ENCODE measurements at regions not wholly inside any gene's neighbourhood (a gene's known extent, or its start where the extent isn't known, plus 50 kb on each side); places are given as distances from the start of the nearest gene placed in this dataset.

DNA sequence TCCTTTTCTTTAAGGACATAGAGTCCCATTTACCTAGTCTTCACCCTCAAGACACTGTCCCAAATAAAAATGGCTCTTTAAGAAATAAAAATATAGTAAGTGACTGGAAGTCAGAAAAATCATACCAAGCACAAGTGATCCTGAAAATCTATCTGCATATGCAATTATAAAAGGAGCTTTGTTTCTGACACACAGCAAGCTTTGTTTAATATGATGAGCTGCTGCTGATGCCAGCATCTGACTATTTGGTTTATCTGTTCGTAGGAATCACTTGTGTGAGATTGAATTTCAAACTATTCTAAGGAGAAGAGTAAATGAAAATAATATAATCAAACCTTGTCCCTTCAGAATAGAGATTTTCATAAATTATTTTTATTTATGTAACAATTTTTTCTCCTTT, 332.4 kb downstream of the PCDH7 start:
- no peak for DNase-seq (ENCODE audit: low read depth)

DNA sequence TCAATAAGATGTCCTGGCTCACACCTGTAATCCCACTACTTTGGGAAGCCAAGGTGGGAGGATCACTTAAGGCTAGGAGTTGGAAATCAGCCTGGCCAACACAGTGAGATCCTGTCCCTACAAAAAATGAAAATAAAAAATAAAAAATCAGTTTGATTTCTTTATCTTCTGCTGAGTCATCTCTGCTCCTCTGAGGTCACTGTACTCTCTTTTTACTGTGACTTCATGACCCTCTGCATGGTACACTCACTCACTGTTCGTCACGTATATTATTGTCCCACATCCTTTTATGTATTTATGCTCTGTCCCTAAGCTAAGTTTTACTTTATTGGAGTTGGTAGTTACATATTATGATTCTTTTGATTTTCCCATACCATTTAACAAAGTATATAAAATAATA, 333.3 kb downstream of the PCDH7 start:
- DNase-seq (ENCODE audit: low read depth) = no peak

DNA sequence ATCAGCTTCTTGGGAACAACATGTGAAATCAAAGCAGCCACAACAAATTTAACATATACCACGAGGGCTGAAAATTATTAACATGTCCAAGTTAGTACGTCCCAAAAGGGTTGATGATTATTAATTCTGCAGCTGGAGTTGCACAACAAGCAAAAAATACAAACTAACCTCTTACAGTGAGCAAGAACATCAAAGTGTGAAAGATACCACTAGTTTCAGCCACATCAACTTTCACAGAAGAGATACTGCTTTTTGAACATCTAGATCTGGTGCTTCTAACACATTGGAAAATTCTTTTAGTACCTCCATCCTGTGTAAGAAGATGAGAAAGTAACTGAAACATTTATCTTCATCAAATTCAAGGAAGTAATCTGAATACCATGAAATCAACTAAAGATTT, 334.1 kb downstream of the PCDH7 start:
- no peak for DNase-seq (ENCODE audit: low read depth)

DNA sequence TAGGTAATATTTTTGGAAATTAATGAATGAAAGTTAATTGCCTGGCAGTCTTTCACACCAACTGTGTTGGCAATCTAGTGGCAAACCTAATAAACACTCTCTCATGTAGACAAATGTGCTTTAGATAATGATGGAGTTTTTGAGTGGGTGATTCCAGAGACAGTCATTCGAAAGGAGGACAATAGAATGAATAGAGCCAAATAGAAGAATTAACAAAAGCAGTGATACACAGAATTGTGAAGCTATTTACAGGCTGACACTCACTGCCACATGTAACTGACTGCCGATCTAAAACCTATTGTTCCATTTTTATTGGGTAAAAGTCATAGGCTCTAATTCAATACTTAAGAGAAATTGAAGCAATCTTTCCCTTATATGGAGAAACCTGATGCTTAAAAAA, 338.5 kb downstream of the PCDH7 start:
- no peak for DNase-seq (ENCODE audit: low read depth)

DNA sequence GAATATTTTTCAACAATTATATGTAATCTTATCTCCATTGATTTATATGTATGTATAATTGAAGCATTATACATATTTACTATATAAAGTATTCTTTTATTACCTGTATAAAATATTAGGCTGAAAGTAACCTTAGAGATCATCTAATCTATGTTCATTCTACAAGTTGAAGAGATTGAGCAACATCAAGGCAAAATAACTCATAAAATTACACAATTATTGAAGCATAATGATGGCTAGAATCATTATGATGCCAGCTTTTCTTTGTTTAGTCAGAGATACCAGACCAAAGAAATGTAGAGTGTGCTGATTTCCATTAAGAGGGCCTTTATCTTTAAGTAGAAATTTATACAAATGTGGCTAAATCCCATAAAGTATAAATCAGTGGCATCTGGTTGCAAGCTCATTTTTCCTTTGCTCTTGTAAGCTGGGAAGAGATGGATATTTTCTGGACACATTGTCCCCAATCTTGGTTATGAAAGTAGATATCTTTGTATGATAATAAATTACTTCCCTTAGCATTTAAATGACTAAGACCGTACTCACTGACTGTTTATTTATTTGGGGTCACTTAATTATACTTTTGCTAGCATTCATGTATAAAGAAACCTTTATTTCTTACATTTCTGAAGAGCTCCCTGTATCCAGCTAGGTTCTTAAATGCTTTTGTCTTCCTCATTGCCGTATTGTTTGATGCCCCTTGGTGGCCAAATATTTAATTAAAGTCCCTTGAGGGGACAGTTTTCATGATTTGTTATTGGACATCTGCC, 339.8 kb downstream of the PCDH7 start:
- DNase-seq (ENCODE audit: low read depth) = no peak

DNA sequence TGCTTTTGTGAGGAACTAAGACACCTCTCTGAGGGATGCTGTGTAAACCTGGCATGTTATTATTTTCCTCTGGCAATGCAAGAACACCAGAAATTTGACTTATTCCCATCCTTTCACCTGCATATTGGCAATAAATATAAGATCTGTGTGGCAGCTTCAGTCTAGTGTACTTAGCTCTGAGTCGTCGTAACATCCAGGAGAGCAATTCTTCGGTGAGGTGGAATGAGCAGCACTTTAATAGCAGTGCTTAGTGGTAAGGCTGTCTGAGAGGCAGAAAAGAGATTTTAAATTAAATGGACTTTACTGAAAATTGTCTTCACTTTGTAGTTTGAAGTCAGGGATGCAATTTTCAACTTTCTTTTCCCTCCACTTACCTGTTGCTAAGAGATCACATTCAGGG, 344.9 kb downstream of the PCDH7 start:
- DNase-seq (ENCODE audit: low read depth) = no peak

DNA sequence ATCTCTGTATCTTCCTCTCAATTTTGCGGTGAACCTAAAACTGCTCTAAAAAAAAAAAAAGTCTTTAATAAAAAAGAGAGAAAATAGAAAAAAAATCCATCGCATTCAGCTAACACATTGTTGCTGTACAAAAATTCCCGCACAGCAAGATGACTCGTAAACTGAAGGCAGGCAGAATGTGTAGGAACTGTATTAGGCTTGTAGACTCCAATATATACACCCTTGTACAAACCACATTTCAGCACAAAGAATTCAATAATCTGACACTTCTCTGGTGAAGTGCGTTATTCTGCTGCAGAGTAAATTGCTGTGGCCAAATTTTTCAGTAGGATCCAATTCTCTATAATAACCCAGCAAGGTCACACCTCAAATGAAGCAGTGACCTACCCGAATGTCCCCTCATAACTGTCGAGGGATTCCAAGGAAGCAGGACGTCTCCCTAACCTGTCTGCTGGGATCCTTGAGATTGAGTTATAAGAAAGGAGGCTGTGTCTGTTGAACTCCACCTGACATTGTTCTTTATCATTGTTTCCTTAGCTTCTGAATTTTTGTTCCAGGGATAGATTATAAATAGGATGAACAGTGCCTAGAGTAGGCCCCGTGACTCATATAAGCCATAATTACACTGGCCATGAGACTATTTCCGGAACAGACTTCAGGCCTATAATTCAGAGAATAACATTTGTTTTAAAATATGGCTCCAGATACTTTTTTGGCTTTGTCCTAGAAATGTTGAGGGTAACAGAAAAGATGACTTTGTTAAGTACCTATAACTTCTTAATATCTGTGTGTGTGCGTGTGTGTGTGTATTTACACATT, 348.3 kb downstream of the PCDH7 start:
- peak; percentile 36 for DNase-seq (ENCODE audit: low read depth)

DNA sequence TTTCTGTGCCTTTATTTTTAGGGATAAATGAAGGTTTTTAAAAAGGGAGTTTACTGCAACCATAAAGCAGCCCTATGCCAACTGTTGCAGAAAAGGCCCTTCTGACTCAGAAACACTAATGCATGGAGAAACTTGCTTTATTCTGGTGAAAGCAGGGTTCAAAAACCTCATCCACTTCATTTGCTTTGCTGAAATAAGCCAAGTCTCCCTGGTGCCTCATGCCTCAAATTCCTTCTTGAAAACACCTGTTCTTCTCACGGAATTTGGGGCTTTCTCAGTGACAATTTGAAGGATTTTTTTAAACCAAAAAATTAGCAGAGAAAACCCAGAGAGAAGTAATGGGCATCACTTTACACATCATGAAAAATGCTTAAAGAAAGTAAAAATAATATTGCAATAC, 349.0 kb downstream of the PCDH7 start:
- DNase-seq (ENCODE audit: low read depth) = peak; percentile 54

DNA sequence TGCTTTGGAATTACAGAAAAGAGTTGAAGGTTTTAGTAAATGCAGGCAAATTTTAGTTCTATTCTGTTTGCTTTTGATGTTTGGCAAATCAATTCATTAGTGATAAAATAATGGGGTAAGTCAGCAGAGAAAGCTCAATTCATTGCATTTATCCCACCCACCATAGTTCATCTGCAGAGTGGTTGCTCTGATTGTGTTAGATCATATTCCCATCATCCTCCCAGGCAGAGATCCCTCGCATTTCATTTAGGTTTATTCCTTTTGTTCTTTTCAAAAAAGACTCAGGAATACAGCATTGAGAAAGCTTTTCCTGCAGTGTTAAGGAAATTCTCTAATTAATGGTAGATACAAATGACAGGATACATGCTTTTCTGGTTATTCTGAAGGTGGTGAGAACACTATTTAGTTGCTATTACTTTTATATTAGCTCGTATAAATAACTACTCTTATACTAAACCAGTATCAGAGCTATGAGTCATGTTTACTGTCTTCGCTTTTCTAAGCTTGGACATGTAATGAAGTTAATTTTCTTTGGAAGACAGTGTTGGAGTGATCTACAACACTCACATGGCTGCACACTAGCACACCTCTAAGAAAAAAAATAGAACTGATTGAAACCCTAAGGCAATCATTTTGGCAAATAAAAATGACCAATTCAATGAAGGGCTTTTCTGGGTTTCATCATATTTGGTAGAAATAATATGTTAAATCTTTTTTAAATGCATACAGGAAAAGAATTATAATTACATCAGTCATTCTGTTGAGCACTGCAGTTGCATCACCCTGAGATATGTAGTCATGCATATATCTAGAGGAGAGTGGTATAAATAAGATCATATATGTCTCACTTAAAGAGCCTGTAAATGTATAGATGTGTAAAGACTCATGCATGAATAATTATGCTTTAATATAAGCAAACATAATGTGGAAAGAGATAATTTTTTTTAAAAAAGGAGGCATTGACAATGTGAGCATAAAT, 351.6 kb downstream of the PCDH7 start:
- no peak for DNase-seq (ENCODE audit: low read depth)

DNA sequence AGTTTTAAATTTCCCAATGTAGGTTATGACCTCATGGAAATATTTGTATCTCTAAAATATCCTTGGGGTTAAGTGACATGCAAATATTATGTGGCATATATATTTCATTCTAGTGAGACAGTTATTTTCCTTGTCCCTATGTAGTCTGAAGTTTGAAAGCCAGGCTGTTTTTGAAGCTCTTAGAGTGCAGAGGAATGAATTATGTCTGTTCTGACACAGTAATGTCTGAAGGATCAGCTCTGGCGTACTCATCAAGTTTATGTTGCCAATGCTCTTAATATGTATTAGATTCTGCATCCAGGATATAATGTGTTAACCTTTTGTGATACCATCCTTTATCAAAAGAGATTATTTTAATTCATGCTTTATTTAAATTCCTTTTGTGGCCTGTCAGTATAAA, 355.8 kb downstream of the PCDH7 start:
- DNase-seq (ENCODE audit: low read depth) = no peak

DNA sequence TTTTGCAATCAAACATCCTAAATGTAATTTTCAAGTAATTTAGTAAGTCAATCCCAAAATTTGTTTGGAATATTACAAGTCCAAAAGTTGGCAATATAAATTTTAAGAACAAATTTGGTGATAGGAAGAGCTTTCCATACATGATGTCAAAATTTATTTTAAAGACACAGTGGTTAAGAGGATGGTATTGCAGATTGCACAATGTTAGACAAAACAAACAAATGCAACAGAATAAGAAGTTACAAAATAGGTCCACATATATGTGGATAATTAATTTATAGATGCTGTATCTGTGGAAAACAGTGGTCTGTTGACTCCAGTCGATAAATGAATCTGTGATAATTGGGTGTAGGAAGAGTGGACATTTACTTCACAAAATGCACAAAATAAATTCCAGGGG, 358.5 kb downstream of the PCDH7 start:
- no peak for DNase-seq (ENCODE audit: low read depth)

DNA sequence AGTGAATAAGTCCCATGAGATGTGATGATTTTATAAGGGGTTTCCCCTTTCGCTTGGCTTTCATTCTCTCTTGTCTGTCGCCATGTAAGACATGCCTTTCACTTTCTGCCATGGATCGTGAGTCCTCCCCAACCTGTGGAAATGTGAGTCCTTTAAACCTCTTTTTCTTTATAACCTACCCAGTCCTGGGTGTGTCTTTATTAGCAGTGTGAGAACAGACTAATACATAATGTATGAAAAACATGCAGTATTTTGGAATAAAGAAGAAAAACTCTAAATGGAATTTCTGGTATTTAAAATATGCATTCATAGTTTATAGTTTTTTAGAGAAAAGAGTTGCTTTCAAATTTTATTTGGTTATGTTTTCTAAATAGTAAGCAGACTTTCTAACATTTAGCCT, 360.7 kb downstream of the PCDH7 start:
- DNase-seq (ENCODE audit: low read depth) = no peak

DNA sequence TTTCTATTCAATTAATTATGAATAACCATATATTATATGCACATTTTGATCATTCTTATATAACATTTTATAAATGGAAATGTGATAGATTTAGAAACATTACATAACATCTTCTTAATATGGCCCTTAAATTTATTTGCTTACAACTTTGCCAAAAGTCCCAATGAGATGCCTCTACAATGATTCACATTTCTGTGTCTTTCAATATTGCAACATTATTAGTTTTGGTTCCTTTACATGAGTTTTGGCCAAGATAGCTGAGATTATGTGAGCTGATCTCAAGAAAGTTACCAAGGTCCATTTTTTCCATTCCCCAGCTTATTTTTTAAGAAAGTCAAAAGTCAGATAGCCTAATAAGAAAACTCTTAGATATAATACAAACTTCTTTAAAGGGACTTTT, 361.2 kb downstream of the PCDH7 start:
- no peak for DNase-seq (ENCODE audit: low read depth)

DNA sequence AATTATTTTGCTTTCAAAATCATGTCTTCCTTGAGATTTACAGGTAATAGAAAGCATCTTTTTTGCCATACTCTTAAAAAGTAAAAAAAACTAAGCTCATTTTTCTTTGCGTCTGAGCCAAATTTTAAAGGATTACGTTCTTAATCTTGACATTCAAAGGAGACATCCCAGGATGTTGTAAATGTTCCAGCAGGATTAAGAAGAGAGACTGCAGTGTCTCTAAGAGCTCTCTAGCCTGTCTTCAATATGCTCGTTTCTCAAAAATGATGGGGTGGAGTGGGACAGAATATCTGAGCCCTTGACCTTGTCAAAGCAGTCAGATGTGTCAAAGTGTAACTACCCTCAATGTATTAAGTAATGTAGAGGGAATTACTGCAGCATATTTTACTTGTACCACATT, 363.3 kb downstream of the PCDH7 start:
- no peak for DNase-seq (ENCODE audit: low read depth)

DNA sequence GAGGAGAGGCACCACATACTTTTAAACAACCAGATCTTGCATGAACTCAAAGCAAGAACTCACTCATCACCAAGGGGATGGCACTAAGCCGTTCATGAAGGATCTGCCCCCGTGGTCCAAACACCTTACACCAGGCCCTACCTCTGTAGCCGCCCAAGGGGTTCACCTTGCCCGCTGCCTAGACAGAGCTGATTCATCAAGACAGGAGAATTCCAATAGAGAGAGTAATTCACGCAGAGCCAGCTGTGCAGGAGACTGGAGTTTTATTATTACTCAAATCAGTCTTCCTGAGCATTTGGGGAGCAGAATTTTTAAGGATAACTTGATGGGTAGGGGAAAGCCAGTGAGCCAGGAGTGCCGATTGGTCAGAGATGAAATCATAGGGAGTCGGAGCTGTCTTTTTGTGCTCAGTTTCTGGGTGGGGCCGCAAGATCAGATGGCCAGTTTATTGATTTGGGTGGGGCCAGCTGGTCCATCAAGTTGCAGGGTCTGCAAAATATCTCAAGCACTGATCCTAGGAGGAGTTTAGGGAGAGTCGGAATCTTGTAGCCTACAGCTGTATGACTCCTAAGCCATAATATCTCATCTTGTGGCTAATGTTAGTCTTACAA, 364.7 kb downstream of the PCDH7 start:
- DNase-seq (ENCODE audit: low read depth) = no peak

DNA sequence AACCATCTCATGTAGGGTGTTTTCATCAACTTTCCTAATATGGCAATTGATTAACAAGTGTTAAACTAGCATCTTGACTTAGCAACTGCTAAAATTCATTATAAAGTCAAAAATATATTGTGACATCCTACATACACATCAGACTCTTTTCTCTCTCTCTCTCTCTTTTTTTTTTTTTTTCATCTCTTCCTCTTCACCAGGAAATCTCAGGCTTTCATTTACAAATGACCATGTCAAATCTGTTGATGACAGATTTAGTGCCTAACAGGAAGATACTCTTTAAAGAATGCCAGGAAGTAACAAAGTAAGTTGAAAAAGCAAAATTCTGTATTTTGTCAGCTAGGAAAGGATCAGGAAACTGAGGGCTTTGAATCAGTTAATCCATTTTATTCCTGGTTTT, 365.5 kb downstream of the PCDH7 start:
- no peak for DNase-seq (ENCODE audit: low read depth)

DNA sequence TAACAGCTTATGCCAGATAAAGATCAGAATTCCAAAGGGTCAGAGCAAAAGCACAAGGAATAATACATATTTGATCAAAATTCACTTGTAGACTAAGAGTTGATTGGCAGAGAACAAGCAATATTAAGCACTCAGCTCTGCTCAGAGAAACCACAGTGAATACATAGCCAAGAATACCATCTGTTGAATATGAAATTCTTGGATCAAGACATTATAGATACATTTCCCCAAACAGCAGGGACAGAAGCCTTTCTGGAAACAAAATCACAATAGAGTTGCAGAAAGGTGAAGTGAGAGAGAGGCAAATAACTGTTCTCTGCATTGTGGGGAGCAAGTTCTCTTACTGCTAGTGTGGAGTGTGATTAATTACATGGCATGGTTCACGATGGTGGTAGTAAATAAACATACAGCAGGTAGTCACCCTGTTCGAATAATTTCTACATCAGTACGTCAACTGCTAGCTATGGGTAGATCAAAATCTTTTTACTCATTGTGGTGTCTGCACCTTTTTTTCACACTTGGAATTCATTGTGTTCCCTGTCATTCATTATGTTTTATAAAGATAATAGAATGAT, 366.7 kb downstream of the PCDH7 start:
- DNase-seq (ENCODE audit: low read depth) = no peak

DNA sequence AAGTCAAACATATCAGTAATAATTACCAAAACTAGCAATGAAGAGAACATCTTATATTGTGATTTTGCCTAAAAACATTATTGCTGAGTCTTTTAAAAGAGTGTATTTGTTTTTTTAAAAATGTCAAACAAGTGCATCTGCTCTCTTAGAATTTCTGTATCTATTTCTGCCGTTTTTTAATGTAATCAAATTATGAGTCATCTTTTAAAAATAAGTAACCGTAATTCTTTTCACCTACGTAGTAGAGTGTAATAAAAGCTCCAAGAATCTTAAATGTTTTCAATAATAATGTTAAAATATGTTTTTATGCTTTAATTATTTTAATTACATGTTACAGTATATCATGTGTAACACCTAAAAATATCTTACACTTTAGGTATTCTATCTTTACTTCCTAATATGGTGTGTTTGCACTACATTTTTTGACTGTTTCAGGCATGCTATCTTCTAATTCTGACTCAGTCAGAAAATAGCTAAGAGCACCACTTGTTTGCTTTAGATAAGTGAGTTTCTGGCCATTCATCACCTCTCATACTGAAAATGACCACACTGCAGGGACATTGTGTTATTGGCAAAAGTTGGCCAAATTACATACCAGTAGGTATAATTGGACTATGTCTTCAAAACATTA, 368.5 kb downstream of the PCDH7 start:
- no peak for DNase-seq (ENCODE audit: low read depth)

DNA sequence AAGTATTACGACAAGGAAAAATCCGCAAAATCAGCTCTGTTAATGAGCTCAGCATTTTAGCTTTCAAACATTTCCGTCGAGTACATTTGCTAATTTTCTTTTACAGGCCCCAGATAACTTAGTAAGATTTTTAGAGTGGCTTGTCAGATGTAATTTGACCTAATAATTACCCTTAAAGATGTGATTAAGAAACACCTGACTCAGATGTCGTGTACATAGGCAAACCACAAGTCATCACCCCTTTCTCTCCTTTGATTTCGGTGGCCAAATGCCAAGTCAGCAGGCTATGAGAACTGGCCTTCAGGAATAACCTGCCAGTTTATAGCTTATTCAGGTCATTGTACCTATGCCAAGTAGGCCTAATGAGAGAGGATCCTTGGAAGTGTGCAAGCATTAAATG, 369.6 kb downstream of the PCDH7 start:
- peak; percentile 55 for DNase-seq (ENCODE audit: low read depth)

DNA sequence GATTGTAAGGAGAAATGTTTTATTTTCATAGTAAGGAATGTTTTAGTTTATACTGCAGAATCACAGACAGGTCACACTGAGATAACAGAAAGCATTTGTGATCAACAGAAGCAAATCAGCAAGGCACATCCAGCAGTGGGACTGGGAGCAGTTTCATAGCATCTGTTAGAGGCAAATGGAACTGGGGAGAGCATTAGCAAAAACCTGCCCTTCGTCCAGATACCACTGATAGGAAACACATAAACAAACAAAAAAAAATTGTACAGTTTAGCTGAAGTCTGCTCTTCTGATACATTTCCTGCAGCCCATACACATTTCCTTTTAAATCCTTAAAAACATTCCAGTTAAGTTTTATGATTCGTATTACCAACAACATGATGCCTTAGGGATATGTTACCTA, 374.3 kb downstream of the PCDH7 start:
- no peak for DNase-seq (ENCODE audit: low read depth)
